ENCODE measurements at regions not wholly inside any gene's neighbourhood (a gene's known extent, or its start where the extent isn't known, plus 50 kb on each side); places are given as distances from the start of the nearest gene placed in this dataset.

DNA sequence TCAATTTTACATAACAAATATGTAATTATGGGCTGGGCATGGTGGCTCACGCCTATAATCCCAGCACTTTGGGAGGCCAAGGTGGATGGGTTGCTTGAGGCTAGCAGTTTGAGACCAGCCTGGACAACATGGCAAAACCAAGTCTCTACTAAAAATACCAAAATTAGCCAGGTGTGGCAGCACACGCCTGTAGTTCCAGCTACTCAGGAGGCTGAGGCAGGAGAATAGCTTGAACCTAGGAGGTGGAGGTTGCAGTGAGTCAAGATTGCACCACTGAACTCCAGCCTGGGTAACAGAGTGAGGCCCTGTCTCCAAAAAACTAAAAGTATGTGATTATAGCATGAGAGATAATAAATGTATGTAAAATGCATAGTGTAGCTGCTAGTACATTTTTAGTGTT, 229.0 kb downstream of the PPARGC1A start:
- DNase-seq (ENCODE audit: low read depth), result no peak

DNA sequence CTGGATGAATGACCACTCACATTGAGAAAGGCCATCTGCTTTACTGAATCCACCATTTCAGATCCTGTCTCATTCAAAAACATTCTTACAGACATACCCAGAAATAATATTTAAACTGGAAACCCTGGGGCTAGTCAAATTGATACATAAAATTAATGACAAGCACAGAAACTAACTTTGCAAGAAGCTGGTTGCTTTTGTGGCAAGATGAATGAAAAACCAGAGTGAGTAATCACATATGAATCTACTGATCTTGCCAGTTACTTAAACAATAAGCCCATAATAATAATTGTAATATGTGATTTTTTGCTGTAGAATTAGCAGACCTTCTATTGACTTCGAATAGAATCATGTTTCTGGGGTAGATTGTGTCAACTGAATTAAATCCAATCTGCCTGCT, 235.1 kb downstream of the PPARGC1A start:
- DNase-seq (ENCODE audit: low read depth), result no peak

DNA sequence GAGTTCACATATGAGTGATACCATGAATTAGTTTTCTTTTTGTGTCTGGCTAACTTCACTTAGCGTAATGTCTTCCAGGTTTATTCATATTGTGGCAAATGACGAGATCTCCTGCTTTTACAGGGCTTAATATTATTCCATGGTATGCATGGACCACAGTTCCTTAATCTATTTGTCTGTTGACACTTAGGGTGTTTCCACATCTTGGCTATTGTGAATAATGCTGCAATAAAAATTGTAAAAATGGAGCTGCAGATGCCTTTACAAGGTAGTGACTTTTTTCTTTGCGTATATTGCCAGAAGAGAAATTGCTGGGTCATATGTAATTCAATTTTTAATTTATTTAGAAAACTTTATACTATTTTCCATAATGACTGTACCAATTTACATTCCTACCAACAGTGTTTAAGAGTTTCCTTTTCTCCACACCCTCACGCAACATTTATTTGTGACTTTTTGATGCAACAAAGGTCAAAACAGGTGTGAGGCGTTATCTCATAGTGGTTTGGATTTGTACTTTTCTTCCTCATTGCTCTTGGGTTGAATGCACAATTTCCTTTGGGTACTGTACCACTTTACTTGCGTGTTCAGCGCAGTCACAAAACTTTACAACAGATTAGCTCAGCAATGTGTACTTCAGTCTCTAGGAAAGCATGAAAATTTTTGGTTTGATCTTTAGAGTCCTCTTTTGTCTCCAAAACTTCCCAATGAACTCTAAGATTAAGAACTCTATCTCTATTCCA, 240.8 kb downstream of the PPARGC1A start:
- DNase-seq (ENCODE audit: low read depth), result no peak

DNA sequence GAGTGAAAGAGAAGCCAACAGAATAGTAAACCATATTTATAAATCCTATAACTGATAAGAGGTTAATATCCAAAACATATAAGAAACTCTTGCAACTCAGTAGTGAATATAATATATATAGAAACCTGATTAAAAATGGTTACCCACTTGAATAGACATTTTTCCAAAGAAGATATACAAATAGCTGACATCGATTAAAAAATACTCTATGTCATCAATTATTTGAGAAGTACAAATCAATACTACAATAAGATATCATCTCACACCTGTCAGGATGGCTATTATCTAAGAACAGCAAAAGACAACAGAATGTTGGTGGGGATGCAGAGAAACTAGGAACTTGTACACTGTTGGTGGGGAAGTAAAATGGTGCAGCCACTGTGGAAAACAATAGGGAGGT, 254.4 kb downstream of the PPARGC1A start:
- no peak for DNase-seq (ENCODE audit: low read depth)

DNA sequence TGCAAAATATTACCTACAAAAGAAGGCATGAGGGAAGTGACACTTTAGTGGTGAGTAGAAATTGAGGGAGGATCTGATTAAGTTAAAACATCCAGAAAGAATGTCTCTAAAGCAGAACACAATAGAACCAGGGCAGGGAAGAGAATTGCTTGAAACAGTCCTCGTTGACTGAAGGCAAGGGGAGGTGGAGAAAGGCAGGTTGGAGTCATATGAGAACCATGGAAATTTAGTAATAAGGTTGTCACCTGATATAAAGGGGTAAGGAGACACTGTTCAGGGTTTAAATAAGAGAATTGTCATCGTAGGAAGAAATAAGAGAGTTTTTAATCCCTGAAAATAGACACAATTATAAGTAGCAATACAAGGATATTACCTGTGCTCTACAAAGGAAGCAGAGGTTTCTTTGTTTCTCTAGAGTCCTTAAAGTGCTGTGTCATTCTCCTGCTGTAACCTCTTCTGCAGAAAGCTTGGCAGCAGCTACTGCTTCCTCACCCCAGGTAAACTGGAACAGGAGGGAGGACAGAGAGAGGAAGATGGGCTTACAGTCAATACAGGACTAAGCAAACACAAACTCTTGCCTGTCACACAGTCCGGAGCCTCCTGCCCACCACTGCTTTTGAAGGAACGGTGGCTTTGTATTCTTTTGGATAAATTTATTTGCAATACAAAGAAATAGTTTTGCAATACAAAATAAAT, 258.4 kb downstream of the PPARGC1A start:
- no peak for DNase-seq (ENCODE audit: low read depth)

DNA sequence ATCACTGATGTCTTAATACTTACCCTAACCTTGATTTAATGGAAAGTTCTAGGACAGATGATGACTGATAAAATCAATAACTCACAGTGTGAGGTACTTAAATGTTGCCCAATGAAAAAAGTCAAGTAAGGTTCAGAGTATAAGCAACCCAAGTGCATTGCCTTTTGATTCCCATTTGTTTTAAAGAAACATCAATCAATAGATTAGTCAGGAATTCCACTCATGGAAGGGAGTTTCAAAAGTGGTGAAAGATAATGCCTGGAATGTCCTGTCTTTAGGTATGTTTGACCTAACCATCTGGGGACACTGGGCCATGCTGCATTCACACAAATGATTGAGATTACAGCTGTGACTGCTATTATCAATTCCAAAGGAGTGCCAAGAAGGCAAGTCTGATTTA, 259.7 kb downstream of the PPARGC1A start:
- DNase-seq (ENCODE audit: low read depth), result no peak

DNA sequence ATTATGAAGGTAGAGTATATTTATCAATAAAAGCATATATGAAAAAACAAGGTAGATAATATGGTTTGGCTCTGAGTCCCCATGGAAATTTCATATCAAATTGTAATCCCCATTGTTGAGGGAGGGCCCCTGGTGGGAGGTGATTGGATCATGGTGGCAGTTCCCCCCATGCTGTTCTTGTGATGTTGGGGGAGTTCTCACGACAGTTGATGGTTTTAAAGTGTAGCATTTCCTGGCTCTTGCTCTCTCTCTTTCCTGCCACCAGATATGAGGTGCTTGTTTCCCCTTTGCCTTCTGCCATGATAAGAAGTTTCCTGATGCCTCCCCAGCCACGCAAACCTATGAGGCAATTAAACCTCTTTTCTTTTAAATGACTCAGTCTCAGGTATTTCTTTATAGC, 260.4 kb downstream of the PPARGC1A start:
- no peak for DNase-seq (ENCODE audit: low read depth)

DNA sequence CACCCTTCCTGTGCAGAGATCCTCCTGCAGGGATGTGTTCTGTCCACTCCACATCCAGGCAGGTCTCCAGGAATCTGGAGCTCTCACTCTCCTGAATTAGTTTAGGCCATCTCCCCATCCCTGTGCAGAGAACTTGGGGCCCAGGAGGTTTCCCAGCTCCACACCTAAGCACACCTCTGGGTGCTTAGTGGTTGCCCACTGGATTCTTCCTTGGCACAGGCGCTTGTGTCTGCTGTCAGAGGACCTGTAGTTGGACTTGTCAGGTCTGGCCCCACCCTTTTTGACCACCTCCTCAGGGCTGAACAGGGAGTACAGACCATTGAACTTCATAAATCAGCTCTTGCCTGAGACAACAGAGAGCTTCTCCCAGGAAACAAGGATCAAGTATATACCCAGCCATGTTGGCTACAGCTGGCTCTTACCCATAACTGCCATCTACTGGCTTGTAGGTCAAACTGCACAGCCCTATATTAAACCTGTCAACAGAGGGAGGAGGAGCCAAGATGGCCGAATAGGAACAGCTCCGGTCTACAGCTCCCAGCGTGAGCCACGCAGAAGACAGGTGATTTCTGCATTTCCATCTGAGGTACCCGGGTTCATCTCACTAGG, 275.5 kb downstream of the PPARGC1A start:
- no peak for DNase-seq (ENCODE audit: low read depth)

DNA sequence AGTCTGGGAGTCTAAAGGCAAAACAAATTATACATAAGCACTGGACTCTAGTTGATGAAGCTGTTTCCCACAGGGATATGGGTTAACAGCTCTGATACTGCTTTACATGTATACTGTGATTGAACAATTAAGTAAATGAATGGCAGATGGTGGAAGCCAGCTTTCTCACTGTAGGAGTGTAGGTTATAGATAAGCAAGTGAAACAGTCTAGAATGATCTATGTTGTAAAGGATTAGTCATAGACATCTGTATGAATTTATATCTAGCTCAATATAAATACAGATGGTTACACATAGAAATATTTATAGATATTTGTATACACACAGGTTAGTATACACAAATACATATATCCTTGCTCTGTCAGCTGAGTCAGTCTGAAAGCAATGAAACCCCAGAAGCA, 276.1 kb downstream of the PPARGC1A start:
- no peak for DNase-seq (ENCODE audit: low read depth)

DNA sequence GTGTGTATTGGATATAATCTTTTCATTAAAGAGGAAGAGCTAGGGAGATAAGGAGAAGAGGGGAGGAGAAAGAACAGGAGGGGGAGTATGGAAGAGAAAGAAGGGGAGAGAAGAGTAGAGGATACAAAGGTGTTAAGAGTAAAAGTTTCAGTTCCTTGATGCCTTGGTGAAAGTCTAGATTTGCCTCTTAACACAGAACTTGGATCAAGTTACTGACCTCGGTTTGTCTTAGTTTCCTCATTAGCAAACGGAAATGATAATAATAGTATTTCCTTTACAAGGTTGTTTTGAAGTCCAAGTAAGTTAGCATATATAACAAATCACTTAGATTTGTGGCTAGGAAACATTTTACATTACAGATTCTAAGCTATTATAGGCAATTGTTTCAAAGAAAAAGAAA, 287.1 kb downstream of the PPARGC1A start:
- DNase-seq (ENCODE audit: low read depth), result no peak

DNA sequence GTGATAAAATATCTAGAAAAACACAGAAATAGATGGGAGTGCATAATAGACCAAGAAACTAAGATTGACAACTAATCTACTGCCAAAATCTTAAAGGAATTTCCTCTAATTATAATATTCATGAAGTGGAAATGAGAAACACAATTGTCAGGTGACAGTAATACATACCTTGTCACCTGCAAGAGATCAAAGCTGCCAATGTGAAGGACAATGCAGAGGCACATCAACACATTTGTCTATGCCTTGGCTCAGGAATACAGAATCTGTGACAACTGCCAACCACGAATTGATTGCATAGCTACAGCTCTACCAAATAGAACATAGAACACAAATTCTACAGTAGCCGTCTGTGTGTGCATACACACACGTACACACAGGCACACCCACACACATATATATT, 295.7 kb downstream of the PPARGC1A start:
- DNase-seq (ENCODE audit: low read depth), result no peak

DNA sequence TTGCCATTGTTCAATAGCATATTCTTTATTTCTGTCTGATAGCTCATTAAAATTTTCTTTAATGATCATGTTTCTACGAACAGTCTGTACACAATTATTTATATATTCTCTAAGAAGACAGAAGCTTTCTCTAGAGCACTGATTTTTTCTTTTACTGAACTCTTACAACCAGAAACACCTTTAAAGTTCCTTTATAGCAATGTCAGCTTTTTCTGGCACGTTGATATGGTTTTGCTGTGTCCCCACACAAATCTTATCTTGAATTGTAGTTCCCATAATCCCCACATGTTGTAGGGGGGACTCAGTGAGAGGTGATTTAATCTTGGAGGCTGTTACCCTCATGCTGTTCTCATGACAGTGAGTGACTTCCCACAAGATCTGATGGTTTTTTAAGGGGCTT, 299.4 kb downstream of the PPARGC1A start:
- no peak for DNase-seq (ENCODE audit: low read depth)

DNA sequence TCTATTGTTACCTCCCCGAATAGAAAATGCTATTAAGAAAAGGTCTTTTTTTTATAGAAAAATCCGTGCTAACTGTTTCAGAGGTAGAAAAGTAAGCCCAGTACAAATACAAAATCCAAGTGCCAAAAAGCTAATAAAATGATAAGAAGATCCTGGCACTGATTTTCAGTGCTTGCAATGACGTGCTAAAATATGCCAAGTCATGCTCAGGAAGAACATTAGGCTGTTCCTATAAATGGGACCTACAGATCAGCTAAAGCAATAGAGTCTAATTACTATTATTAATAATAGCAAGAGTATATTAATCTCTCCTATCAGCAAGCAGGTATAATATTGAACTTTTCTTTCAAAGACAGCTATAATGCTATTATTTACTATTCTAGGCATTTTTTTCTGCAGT, 305.8 kb downstream of the PPARGC1A start:
- no peak for DNase-seq (ENCODE audit: low read depth)

DNA sequence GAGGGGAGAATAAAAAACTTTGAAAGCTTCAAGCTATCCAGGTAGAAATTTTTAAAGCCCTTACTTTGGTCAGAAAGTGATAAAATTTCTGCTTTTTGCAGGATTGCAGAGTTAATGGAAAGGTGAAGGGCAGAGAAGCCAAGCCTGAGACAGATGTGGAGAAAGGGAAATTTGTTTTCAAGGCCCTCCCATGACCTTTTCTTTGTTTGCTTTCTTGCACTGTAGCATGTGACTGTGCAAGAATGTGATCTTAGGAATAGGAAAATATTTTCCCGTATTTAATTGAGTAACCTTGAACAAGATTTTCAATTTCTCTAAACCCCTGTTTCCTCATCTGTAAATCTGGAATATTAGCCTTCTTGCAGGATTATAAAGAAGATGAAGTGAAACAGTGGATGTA, 307.2 kb downstream of the PPARGC1A start:
- no peak for DNase-seq (ENCODE audit: low read depth)

DNA sequence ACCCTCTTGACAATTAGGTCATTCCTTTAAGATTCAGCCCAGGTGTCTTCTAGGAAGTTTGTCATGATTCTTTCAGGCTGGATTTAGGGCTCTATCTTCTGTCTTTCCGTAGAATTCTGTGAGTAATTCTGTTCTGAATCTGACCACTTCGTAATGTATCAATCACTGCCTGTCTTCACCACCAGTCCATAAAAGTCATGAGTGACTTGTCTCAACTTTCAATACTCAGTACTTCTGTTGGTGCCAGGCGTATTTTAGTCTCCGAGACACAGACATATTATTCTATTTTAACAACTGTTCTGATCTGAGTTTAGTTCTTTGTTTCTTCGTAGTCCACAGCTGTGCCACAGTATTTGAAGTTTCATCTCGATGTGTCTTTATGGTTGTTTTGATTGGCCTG, 310.7 kb downstream of the PPARGC1A start:
- no peak for DNase-seq (ENCODE audit: low read depth)

DNA sequence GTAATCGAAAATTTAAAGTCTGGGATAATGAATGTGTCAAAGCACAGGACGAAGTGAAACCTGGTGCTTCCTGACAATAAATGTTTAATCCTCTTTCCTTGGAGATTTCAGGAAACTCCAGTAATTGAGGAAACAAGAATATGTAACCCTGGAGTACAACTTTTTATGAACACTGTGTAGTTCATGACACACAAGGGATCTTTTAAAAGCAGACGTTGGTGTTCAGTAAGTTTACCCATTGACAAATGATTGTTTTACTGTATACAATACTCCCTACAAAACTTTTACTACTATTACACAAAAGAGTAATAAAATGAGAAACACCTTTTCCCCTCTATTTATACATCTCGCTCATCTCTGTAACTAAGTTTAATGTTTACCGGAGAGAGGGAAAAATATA, 312.4 kb downstream of the PPARGC1A start:
- DNase-seq (ENCODE audit: low read depth), result no peak

DNA sequence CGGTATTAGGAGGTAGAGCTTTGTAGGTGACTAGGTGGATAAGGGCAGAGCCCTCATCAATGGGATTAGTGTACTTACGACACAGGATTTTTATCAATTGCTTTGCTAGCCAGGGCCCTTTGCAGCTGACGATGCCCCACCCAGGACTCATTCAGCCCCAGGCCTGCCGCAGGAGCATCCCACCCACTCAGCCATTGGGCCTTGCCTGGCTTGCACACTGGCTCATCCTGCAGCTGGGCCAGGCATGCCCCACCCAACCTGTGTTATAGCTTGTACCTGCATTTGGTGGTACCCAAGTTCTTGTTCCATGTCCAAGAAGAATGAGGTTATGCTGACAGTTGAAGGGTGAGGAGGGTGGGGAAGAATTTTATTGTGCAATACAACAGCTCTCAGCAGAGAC, 317.5 kb downstream of the PPARGC1A start:
- DNase-seq (ENCODE audit: low read depth), result no peak

DNA sequence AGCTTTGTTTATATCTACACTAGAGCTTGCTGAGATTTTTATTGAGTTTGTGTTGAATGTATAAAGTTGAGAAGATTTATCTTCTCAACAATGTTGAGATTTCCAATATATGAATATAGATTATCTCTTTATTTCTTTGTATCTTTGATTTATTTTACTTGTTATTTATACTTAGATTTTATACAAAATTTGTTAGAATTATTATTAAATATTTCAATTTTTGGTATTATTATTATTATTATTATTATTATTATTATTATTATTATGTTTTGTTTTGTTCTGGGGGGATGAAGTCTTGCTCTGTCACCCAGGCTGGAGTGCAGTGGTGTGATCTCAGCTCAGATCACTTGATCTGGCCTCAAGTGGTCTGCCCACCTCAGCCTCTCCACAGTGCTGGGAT, 322.5 kb downstream of the PPARGC1A start:
- DNase-seq (ENCODE audit: low read depth), result no peak

DNA sequence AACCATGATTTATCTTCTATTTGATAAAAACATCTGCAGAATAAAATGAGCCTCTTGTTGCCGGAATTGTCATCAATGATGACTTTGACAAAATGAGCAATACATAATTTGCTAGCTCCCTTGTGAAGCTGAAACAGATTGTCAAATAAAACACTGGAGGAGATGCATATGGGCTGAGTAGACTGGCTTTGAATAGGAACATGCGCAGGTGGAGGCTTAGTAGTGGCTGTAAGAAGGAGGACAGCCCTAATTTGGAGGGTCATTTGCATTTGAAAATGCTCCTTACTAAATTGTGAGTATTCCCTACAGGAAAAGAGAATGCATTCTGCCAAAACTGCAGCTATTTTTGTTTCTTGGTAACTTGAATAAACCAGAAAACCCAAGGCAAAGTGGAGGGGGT, 329.1 kb downstream of the PPARGC1A start:
- no peak for DNase-seq (ENCODE audit: low read depth)

DNA sequence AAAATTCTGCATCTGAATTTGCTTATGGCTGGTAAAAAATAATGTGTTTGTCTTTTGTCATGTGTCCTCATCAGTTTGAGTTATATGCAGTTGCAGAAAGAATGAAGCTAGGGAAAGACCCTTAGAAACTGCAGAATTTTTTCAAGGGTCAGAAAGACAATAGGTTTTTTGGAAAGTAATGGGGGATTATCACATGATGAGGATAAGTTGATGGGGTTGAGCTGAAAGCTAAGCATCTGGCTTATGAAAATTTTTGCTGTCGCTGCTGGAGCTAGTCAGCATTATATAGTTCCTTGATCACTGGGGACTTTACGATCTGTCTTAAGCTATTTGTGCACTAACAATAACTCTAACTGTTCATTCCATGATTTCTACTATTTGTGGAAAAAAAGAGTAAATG, 331.7 kb downstream of the PPARGC1A start:
- no peak for DNase-seq (ENCODE audit: low read depth)

DNA sequence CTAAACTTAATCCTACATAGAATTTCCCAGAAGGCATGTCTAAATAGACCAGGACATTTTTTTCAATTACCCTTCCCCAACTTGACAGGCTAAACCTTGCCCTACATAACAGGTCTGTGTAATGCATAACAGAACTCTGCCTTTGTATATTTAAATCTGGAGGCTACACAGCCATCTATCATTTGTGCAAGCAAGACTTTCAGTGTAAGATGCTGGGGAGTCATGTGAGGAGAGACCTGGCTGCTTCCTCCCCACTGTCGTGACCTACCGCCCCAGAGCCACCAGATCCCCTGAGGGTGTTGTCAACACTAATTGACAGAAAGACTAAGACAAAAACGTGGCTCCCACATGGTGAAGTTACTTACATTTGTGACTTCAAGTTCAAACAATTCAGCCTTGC, 342.2 kb downstream of the PPARGC1A start:
- no peak for DNase-seq (ENCODE audit: low read depth)

DNA sequence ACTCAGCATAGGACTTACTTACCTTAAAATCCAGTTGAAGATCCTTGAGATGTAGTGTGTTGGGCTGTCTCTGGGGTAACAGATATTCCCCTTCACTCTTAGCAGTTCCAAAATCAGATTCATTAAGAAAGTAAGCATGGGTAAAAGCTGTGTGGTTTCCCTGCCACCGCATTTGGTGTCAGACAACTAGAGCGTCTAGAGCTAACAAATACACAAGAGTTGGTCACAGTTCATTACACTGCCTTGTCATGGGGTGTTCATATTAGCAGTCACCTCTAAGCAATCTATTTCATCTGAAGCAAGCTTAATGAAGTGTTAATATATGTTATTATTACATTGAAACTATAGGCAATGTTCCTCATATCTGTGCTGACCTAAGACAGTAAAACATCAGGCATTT, 342.8 kb downstream of the PPARGC1A start:
- DNase-seq (ENCODE audit: low read depth), result no peak

DNA sequence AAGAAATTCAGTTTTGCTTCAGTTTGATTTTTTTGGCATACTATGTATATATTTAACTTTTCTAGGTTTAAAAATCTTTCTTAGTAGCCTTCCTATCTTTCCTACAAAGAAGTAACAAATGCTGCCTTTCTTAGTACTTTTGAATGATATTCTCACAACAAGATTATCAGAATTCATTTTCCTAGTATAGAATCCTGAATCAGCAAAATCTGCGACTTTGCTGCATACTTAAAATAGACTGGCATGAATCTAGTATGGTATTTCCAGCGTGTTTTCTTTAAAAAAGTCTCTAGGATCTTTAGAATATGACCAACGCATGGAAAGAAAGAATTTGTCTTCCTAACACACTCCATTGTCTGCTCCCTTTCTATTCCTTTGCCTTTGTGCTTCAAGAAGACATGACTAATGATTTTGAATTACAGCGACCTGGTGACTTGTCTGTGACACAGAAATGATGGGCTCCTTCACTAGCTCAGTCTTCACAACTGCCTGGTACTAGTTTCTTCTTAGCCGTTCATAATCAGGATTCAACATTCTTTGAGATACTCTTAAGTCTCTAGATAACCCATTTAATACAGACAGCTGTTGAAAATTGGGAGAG, 349.8 kb downstream of the PPARGC1A start:
- DNase-seq (ENCODE audit: low read depth), result no peak
